ENCODE measurements at regions not wholly inside any gene's neighbourhood (a gene's known extent, or its start where the extent isn't known, plus 50 kb on each side); places are given as distances from the start of the nearest gene placed in this dataset.

GRCh38 chr2:222058819-222059445, 239.9 kb downstream of the PAX3 start:
- no peak for DNase-seq (ENCODE audit: low spot score)

DNA sequence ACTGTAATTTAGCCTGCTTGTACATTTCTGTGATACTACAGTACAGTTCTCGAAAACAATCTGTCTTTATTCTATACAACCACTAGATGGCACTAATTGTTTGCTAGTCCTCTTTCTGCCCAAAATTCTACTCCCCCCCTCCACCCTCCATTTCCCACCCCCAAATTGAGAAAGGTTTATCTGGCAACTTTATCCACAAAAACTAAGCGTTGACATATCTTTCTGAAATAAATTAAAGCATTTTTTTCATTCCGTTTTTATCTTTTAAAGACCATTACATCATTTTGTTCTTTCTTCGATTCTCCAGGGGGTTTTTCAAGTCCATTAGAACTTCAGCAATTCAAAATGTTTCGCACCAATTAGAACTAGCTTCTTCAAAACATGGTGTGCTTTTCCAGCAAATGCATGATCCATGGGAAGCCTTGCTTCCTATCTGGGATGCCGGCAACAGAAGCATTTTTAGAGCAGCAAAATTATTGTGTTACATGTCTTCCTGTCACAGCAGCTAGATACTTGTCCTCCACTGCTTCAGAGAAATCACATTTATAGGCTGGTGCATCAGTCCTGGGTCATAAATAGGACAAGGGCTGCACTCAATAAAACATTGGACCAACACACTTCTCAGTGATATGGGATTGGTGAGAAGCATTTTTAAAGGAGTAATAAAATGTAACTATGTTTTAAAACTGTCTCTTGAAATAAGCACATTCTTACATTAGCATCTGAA, 241.3 kb downstream of the PAX3 start:
- DNase-seq (ENCODE audit: low spot score) = peak; percentile 7

DNA sequence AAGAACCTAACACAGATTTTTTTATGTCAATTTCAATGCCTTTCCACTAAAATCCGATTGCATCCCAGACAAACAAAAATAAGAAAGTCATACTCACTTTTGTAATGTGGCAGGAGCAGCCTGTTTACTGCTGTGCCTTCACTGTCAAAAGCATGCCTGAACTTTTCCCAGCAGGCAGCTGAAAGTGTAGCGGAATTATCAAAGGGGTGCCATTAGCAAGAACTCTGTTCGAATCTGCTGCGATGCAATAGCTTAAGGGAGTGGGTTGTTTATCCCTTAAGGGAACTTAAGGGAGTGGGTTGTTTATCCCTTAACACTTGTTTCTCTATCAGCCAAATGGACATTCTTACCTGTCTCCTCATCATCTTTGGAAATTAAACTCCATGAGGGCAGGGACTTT, 243.5 kb downstream of the PAX3 start:
- DNase-seq (ENCODE audit: low spot score) = no peak

- DNase-seq (ENCODE audit: low spot score) = no peak
Observed at GRCh38 chr2:222054813-222055212, 244.0 kb downstream of the PAX3 start.

DNA sequence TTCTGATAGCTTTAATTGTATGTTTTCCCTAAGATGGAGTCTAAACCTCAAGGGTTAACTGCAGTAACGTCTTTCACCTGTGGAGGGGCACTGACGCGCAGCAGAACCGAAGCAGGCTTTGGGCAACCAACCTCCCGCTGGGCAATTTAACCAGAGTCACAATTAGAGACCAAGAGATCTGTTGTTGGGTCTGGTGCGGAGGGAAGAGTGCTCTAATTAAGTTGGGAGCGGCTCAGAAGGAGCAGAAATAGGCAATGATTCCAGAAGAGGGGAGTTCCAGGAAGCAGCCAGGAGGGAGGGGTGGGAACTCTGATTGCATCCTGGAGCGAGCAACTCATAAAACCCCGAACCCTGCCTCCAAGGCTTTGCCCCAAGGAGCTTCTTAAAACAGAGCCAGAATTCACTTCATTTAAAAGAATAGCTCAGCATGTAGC, 245.8 kb downstream of the PAX3 start:
- no peak for DNase-seq (ENCODE audit: low spot score)

- no peak for DNase-seq (ENCODE audit: low spot score)
Observed at GRCh38 chr2:222050981-222051380, 247.8 kb downstream of the PAX3 start.

DNA sequence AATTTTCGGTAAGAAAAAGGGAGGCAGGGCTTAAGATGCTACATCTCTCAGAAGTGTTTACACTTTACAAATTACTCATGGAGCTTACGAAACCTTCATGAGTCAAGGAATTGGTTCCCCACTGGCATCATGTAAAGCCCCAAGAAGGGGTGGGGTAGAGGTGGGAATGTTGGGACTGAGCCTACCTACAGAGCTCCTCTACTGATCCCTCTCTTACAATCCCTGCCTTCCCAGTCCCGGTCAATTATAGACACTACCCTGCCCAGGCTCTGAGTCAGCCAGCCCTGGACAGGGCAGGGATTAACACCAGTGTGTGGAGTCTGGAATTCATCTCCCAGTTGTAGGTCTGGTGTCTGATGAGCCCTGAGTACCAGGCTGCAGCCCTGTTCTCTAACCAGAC, 248.9 kb downstream of the PAX3 start:
- DNase-seq (ENCODE audit: low spot score) = no peak

- no peak for DNase-seq (ENCODE audit: low spot score)
Observed at GRCh38 chr2:222043897-222044296, 254.9 kb downstream of the PAX3 start.

- DNase-seq (ENCODE audit: low spot score) = peak; percentile 11
Observed at GRCh38 chr2:222042666-222043065, 256.1 kb downstream of the PAX3 start.

- DNase-seq (ENCODE audit: low spot score) = no peak
Observed at GRCh38 chr2:222040333-222040732, 258.5 kb downstream of the PAX3 start.

DNA sequence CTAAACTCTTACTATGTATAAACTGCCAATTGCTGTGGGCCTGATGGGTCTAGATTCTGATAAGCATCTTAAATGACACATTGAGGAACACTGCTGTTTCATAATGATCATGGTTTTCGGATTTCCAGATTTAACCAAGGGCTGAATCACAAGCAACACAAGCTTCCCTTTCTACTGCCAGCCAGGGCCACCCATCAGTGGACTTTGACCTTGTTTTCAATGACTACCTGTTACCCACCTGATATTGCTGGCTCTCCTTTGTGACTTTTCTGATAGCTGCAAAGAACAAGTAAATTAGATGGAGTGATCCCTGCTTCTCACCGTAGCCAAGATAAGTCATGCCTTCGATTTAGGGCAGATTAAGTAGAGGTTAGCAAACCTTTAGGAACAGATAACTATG, 259.0 kb downstream of the PAX3 start:
- no peak for DNase-seq (ENCODE audit: low spot score)

DNA sequence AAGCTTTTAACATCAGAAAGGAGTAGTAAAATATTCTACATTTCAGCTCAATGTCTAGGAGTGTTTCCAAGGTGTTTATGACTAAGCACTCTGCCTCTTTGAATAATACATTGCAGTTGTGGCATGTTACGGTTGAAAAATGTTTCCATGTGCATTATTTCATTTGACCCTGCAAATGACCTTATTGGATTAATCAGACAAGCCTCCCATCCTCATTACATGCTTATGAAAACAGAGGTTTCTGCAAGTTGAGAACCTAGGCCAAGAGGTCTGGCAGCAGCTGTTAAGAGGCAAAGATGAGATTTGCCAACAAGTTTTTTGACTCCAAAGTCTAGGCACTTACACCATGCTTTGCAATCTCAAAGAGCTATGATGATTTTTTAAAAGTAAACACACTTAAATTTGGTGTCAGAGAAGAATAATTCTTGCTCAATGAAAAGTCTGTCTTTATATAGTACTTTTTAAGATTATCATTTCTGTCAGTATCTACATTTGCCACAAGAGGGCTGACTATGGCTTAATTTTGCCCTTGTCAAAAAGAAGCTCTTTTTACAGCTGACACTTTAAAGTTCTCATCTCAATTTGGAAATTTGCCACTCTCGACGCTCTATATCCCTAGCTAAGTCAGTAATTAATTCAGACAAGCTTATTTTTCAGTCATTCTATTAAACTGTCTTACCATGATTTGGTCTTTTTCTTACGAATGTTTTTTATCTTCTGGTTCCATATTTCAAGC, 260.6 kb downstream of the PAX3 start:
- no peak for DNase-seq (ENCODE audit: low spot score)

GRCh38 chr2:222037211-222037610, 261.6 kb downstream of the PAX3 start:
- DNase-seq (ENCODE audit: low spot score) = no peak

DNA sequence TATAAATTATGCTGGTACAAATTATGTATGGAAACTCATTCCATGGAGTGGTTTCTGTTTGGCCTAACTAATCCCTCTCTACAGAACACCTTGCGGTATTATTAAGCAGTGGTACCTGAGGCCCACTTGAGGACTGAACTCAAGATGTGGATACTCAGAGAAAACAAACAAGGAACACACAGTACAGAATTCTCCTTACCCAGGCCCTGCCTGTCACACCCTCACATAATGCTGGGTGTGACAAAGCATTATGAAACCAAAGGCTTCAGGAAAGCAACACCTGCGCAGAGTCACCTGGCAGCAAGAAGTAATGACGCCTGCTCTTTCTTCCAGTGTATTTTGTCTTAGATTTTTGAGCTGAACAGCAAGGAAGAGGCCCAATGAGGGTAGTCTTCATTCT, 264.7 kb downstream of the PAX3 start:
- DNase-seq (ENCODE audit: low spot score) = no peak

DNA sequence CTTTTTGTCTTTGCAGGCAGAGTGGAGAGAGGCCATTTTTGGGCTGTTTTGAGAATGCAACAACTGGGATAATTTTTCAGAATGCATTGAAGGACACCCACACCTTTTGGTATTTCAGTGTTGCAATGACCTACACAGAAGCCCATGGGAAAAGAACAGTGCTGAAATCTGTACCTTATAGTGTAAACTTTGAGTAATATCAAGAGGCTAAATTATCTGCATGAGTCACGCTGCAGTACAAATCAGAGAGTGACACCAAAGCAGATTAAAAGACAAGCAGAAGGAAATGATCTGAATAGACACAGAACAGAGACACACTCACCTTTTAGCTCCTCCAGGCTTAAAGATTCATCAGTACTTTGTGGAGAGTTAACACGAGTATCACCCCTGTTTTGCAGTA, 265.3 kb downstream of the PAX3 start:
- DNase-seq (ENCODE audit: low spot score) = no peak

DNA sequence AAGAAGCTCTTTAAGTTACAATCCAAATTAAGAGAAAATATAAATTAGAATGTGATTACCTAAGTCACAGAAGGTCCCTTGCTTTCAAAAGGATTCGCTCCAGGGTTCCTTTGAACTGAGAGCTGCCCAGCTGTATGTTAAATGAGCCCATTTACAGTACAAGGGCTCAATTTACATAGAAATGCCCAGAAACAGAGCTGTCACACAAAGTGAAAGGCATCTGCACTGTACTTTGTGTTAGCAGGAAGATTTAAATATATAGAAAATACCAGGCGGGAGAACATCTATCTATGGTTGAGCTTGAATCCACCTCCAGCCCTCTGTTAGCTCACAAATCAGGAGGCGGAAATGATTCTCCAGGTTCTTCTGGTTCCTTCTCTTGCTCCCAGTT, 272.9 kb downstream of the PAX3 start:
- DNase-seq (ENCODE audit: low spot score) = no peak

DNA sequence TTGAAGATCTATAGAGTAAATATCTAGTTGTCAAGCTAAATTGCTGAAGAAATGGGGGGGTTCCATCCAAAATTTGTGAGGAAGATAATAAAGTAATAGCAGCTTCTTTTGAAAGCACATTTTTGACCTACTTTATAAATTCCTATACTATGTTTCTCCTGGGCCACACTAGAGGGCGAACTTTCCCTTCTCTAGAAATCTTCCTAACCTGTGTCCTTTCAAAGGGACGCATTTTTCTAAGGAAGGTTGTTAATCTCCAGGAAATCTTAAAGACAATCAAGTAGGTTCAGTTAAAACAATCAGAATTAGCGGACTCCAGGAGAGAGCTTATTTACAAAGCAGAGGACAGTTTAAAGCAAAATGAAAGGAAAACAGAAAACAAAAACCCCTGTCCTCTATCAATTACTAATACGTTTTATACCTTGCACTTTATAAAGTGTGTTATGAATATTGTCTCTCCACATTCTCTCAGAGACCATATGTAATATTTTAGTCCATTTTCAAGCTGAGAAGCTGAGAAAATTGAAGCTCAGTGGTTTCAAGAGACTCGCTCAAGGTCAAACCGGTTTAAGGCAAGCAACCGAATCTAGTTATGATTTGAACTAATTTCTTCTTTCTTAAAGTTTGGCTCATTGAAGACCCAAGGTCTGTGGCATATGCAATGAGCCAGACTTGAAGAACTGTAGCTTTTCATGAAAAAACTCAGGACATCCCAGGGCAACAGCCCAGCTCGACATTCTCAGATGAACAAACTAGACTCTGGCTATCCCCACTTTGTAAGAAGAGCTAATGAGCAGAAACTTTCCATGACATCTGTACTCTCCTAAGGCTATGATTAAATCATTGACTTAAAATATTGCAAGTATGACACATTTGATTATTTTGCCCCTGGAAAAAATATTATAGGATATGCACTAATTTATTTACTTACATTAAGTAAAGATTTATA, 273.6 kb downstream of the PAX3 start:
- DNase-seq (ENCODE audit: low spot score) = peak; percentile 28

- DNase-seq (ENCODE audit: low spot score) = no peak
Observed at GRCh38 chr2:222017252-222017850, 281.4 kb downstream of the PAX3 start.

- no peak for DNase-seq (ENCODE audit: low spot score)
Observed at GRCh38 chr2:222013889-222014288, 284.9 kb downstream of the PAX3 start.

- DNase-seq (ENCODE audit: low spot score) = no peak
Observed at GRCh38 chr2:222000326-222000725, 298.5 kb downstream of the PAX3 start.

DNA sequence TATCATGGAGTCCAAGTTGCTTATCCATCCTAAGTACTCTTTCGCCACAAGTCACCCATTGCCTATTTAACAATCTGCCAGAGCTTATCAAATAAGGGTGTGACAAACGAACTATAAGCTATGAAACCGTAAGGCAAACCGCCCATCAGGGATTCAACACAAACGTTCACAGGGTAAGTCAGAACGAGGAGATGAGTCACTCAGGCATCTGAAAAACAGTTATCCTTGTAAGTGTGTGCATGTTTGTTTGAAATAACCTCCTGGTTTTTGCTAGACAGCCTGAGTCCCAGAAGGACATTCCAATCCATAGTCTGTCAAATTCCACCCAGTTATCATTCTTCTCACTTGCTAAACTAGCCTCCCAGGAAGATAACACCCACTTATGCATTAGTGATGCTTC, 299.1 kb downstream of the PAX3 start:
- no peak for DNase-seq (ENCODE audit: low spot score)

DNA sequence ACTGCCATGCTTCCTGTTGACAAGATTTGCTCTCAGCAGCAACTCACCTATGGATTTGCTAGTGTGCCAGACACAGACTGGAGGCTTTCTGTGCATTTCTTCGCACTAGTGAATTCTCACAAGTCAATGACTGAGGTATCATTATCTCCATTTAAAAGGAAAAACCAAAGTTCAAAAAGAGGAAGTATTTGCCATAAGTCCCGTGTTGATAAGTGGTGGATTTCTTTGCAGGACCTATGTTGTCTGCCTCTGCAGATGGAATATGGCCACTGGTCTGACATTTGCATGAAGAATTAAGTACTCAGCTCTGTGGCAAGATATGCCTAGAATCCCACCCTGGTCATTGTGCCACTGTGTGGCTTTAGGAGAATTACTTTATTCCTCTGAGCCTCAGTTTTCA, 299.6 kb downstream of the PAX3 start:
- DNase-seq (ENCODE audit: low spot score) = no peak
